ENCODE measurements at regions not wholly inside any gene's neighbourhood (a gene's known extent, or its start where the extent isn't known, plus 50 kb on each side); places are given as distances from the start of the nearest gene placed in this dataset.
"Not testable (repeated sequence)": the region's sequence is repeated elsewhere in the genome, so short reads cannot be mapped to it uniquely, and the experiment has no call there.

DNA sequence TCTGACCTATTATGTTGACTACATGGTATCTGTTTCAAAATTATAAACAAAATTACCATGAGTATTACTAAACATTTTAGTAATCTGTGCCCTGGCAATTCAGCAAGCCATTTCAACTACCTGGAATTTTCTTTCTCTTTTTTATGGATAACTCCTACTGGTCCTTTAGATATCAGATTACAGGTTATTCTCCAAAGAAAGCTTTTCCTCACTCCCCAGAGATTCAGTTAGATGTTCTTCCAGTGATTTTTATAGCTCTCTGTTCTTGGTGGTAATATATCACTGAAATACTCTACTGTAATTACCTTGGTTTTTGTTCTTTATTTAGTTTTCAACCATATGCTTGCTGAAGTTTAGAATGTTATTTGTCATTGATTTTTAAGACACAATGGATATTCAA lies 930.2 kb upstream of the FOXG1 start:
- DNase-seq: no peak

- no peak for DNase-seq
These were observed 921.2 kb upstream of the FOXG1 start for GRCh38 chr14:27845241-27845850.

- DNase-seq: no peak
These were observed 920.7 kb upstream of the FOXG1 start for GRCh38 chr14:27845902-27846301.

DNA sequence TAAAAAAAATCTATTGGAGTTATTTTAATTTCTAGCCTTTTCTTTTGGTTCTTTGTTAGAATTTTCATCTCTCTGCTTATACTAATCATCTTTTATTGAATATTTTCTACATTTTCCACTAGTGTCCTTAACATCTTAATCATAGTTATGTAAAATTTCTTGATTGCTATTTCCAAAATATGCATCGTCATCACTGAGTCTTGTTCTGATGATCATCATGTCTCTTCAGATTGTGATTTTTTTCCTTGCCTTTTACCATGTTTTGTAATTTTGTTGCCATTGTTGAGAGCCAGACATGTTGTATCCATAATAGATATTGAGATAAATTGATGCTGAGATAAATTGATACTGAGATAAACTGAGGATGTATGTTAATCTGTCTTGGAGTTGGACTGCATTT lies 919.1 kb upstream of the FOXG1 start:
- not testable (repeated sequence) for DNase-seq

GRCh38 chr14:27849193-27849592 lies 917.4 kb upstream of the FOXG1 start:
- DNase-seq: not testable (repeated sequence)

DNA sequence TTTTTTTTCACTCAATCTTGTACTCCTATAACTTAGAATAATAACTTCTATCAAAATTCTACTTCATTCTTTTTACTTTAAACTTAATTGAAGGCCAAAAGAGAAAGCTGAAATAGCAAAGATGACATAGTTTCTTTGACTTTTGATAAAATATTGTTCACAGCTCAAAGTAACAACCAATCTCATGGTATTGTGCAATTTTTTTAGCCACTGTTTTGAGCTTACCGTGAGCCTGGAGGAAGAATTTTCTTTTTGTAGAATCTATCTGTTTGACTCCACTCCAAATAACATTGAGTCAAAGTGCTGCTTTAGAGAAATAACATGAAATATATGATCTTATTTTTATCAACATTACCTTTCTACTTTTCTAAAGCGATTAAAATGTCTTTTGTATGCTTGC lies 903.9 kb upstream of the FOXG1 start:
- DNase-seq: no peak

DNA sequence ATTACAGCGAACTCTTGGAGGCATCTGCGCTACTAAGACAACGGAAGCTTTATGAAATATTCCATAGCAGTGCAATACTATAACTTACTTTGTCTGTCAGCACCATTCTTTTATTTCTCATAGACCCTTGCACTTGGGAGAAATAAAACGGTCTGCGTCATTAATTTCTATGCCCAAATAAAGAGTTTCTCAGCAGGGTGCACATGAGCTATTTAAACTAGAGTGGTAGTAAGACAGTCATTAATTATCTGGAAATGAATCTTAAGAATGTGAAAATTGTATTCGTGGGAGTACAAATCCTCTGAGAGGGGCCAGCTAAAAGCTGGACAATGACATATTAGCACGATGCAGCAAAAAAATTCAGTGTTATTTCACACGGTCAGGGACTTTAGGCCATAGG lies 903.4 kb upstream of the FOXG1 start:
- DNase-seq: no peak

- no peak for DNase-seq
These were observed 885.5 kb upstream of the FOXG1 start for GRCh38 chr14:27881063-27881462.

GRCh38 chr14:27881646-27882045 lies 884.9 kb upstream of the FOXG1 start:
- no peak for DNase-seq

- DNase-seq: no peak
These were observed 880.3 kb upstream of the FOXG1 start for GRCh38 chr14:27886256-27886655.

DNA sequence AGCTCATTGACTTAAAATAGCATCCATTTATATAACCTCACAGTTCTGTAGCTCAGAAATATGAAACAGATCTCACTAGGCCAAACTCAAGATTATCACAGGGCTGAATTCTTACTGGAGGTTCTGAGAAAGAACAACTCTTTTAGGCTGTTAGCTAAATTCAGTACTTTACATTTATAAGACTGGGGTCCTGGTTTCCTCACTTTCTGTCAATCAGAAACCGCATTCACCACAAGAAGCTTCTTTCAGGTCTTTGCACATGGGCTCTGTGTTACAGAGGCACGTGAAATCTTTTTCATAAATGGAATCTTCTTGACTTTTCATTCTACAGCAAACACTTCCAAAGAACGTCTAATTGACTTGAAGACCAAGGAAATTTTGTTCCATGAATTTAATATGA lies 876.3 kb upstream of the FOXG1 start:
- no peak for DNase-seq

DNA sequence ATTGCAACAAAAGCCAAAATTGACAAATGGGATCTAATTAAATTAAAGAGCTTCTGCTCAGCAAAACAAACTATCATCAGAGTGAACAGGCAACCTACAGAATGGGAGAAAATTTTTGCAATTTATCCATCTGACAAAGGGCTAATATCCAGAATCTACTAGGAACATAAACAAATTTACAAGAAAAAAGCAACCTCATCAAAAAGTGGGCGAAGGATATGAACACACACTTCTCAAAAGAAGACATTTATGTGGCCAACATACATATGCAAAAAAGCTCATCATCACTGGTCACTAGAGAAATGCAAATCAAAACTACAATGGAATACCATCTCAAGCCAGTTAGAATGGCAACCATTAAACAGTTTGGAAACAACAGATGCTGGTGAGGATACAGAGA lies 858.1 kb upstream of the FOXG1 start:
- DNase-seq: not testable (repeated sequence)

GRCh38 chr14:27916326-27916725 lies 850.3 kb upstream of the FOXG1 start:
- DNase-seq: no peak

GRCh38 chr14:27917896-27918295 lies 848.7 kb upstream of the FOXG1 start:
- no peak for DNase-seq

- DNase-seq: no peak
These were observed 839.1 kb upstream of the FOXG1 start for GRCh38 chr14:27927519-27927918.

GRCh38 chr14:27929797-27930347 lies 836.7 kb upstream of the FOXG1 start:
- DNase-seq: no peak

GRCh38 chr14:27938392-27938791 lies 828.2 kb upstream of the FOXG1 start:
- no peak for DNase-seq

DNA sequence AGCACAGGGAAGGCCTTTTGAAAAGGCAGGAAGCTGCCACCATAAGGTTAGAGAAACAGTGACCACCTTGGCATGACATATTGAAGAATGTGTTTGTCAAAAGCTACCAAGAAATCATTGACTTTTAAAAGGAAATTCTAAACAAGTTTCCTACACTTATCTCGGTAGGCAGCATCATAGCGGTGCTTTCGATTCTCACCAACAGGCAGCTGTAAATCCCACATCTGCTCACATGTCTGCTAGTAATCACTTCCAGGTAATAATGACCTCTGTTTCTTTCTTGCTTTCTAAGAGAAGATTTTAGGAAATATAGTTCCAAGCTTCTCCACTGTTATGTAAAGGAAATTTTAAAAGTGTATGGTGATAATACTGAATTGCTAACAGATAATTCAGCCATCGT lies 821.1 kb upstream of the FOXG1 start:
- no peak for DNase-seq

GRCh38 chr14:27958757-27959156 lies 807.8 kb upstream of the FOXG1 start:
- DNase-seq: no peak

GRCh38 chr14:27995691-27996090 lies 770.9 kb upstream of the FOXG1 start:
- DNase-seq: no peak

DNA sequence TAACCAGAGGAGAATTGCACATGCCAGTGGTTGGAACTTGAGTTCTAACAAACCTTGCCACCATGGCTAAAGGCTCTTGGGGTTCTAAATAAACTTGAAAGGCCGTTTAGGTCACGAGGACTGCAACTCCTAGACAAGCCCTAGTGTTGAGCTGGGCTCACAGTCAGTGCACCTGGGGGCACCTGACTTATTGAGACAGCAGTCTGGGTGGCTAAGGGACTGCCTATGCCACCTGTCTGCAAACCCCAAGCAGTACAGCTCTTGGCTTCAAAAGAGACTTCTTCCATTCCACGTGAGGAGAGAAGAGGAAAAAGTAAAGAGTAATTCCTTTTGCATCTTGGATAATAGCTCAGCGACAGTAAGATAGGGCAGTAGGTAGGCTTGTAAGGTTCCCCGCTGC lies 765.6 kb upstream of the FOXG1 start:
- DNase-seq: no peak

DNA sequence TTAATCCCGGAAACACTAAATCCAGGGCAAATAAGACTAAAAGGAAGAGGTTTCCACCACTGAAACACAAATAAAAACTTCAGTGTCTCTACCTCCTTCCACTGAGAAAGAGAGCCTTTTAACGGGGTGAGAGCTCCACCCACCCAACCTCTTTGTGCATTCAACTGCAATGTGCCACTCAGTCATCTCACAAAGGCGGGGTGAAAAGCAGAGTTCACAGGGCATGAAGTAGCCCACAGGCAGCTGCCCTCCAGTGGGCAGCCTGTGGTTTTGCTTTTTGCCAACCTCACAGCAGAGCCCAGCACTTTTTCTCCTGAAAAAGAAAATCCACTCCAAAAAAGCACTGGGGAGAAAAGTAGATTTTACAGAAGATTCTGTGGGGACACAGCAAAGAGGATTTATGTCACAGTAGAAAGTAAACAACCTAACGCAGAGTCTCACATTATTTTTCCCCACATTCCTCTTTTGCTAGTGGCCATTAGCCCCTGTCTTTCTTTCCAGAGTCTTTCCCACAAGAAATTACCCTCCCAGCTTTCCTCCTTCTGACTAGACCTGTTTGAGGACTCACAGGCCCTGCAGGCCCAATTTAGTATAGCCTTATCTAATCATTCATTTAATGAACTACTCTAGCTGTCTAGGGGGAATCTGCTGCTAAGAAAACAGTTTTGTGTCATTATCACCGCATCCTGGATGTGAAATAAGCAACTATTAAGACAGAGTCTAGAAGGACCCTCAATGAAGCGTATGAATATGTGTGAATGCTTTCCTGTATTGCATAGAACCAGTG lies 753.8 kb upstream of the FOXG1 start:
- no peak for DNase-seq

- DNase-seq: no peak
These were observed 746.5 kb upstream of the FOXG1 start for GRCh38 chr14:28020112-28020511.

GRCh38 chr14:28023853-28024252 lies 742.7 kb upstream of the FOXG1 start:
- no peak for DNase-seq

DNA sequence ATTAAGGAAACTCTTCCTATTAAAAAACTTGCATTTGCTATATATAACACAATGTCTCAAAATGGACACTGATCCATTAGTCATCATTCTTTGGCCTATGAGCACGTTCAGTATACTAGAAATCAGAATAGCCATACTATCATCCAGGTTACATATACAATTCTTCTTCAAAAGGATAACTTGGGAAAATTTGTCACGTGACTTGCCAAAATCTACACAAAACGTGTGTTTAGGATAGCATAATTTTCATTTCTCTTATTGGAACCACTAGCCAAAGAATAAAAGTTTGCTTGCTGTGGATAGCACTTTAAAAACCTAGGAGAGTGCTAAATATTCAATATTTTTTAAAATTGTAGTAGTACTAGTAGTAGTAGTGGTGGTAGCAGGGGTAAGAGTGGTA lies 714.3 kb upstream of the FOXG1 start:
- no peak for DNase-seq
